ENCODE measurements at regions not wholly inside any gene's neighbourhood (a gene's known extent, or its start where the extent isn't known, plus 50 kb on each side); places are given as distances from the start of the nearest gene placed in this dataset.

DNA sequence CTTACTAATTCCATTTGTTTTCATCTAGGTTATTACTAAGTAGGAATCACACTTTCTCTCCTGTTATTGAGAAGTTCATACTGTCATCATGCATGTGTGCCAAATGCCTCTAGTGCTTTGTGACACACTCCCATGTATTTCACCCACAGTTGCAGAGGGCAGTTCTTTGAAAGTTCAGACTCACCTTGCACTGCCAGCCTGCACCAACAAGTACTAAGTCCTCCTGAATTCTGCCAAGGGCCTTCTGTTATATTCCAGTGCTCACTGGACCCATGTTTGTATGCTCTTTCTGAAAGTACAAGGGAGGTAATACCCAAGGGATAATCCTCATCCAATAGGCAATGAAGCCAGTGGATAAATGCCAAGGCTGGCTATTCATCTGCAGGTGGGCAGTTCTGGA, 136.6 kb upstream of the ARPP21 start:
- TF ChIP-seq, protein P1, sequence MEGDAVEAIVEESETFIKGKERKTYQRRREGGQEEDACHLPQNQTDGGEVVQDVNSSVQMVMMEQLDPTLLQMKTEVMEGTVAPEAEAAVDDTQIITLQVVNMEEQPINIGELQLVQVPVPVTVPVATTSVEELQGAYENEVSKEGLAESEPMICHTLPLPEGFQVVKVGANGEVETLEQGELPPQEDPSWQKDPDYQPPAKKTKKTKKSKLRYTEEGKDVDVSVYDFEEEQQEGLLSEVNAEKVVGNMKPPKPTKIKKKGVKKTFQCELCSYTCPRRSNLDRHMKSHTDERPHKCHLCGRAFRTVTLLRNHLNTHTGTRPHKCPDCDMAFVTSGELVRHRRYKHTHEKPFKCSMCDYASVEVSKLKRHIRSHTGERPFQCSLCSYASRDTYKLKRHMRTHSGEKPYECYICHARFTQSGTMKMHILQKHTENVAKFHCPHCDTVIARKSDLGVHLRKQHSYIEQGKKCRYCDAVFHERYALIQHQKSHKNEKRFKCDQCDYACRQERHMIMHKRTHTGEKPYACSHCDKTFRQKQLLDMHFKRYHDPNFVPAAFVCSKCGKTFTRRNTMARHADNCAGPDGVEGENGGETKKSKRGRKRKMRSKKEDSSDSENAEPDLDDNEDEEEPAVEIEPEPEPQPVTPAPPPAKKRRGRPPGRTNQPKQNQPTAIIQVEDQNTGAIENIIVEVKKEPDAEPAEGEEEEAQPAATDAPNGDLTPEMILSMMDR (IDR thresholded peaks at IDR 0.05; ENCODE audit: insufficient read depth, missing control alignments), result no peak
- no peak for DNase-seq (ENCODE audit: insufficient read length, low spot score)
- peak; percentile 38 for FAIRE-seq

- TF ChIP-seq, protein P1 (IDR thresholded peaks at IDR 0.05; ENCODE audit: insufficient read depth, missing control alignments), result no peak
- DNase-seq (ENCODE audit: insufficient read length, low spot score) (peak; percentile 27), FAIRE-seq (peak; percentile 91)
These were observed 134.1 kb upstream of the ARPP21 start for GRCh38 chr3:35505181-35505580.

GRCh38 chr3:35505772-35506171, 133.6 kb upstream of the ARPP21 start:
- TF ChIP-seq, protein P1 (IDR thresholded peaks at IDR 0.05; ENCODE audit: insufficient read depth, missing control alignments), result no peak
- DNase-seq (ENCODE audit: insufficient read length, low spot score) (no peak), FAIRE-seq (no peak)

DNA sequence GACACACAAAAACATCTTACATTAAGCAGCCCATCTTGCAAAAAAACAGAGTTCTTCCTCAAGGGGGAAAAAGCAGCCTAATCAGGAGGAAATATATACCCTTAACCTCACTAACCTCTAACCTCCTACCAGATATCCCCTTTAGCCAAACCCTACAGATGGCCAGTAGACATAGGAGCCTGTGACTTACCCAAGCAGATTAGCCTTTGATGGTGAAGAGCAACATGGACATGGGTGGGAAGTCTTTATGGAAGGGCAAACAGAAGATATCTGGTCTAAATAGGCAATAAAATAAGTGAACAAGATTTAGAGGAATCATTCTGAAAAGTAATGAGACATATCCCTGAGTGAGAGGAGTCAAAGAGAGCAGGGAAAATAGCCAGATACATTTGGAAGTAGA, 119.4 kb upstream of the ARPP21 start:
- DNase-seq (ENCODE audit: insufficient read length, low spot score) (no peak), FAIRE-seq (no peak)
- TF ChIP-seq, protein P1 (IDR thresholded peaks at IDR 0.05; ENCODE audit: insufficient read depth, missing control alignments), result no peak

DNA sequence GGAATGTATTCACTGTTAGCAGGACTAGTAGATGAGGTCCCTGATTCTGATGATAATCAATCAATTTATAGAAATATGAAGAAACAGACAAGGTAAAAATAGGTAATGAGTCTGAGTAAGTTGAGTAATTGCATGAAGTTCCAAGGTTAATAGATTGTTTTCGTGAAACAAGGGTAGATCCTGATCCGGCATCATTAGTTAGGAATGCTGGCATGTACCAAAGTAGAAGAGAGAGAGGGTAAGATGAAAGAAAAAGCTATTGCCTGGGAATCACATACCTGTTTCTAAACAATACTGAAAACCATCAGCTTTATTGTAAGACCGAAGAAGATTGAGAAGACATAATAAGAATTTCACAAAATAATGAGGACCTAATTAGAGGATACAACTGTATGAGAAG, 118.1 kb upstream of the ARPP21 start:
- TF ChIP-seq, protein P1 (IDR thresholded peaks at IDR 0.05; ENCODE audit: insufficient read depth, missing control alignments), result no peak
- DNase-seq (ENCODE audit: insufficient read length, low spot score) (no peak), FAIRE-seq (no peak)

GRCh38 chr3:35522450-35522849, 116.9 kb upstream of the ARPP21 start:
- FAIRE-seq (no peak), DNase-seq (ENCODE audit: insufficient read length, low spot score) (no peak)
- TF ChIP-seq, protein P1 (IDR thresholded peaks at IDR 0.05; ENCODE audit: insufficient read depth, missing control alignments), result no peak

DNA sequence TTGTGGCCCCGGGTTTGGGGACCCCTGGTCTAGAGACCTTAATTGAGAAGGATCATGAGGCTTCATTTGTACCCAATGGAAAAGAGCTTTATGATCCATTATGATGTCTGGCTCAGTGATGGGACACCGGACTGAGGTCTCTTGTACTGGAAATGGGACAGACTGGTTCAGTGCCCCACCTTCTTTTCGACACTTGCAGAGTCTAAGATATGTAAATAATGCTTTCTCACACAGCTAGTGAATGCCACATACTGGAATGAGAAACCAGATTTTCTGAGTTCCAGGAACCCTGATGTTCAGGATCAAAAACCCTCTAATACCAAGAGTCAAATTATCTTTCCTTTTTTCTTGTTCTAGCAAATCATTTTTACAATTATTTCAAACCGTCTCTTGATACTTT, 116.3 kb upstream of the ARPP21 start:
- TF ChIP-seq, protein P1 (IDR thresholded peaks at IDR 0.05; ENCODE audit: insufficient read depth, missing control alignments), result no peak
- DNase-seq (ENCODE audit: insufficient read length, low spot score) (no peak), FAIRE-seq (no peak)

Measured in D721Med (cell line).